Nephron (organoid): ENCODE measurements at regions not wholly inside any gene's neighbourhood (a gene's known extent, or its start where the extent isn't known, plus 50 kb on each side); places are given as distances from the start of the nearest gene placed in this dataset.

Source experiments
- H3K27ac Mint-ChIP-seq, 3 experiments: 2 replicates each; pipeline ENCODE4 v1.8.0; 2020; ENCODE audit warnings: mixed read lengths in 3 of 3, mild to moderate bottlenecking in 2 of 3, moderate library complexity in 1 of 3
- H3K27me3 Mint-ChIP-seq: 2 replicates; pipeline ENCODE4 v1.8.0; 2021; ENCODE audit warnings: low read depth, mild to moderate bottlenecking, moderate library complexity, mixed read lengths
- H3K36me3 Mint-ChIP-seq: 2 replicates; pipeline ENCODE4 v1.8.0; 2020; ENCODE audit warnings: low read depth, mixed read lengths
- H3K4me1 Mint-ChIP-seq: 2 replicates; pipeline ENCODE4 v1.8.0; 2020; ENCODE audit warnings: mixed read lengths
- H3K4me3 Mint-ChIP-seq, 3 experiments: 2 replicates each; pipeline ENCODE4 v1.8.0; 2020; ENCODE audit warnings: mild to moderate bottlenecking in 3 of 3, mixed read lengths in 3 of 3, moderate library complexity in 2 of 3
- H3K9me3 Mint-ChIP-seq: 2 replicates; pipeline ENCODE4 v1.8.0; 2020; ENCODE audit warnings: mixed read lengths
- CTCF ChIP-seq, 3 experiments: fragments of 200-600 bp; sonication (generic); IDR thresholded peaks; one replicate each; pipeline ENCODE4 v1.5.0; 2021; ENCODE audit warnings: antibody characterized with exemption in 3 of 3; ENCODE audit not compliant: unreplicated experiment in 3 of 3

GRCh38 chr9:107431461-107431860, 58.1 kb downstream of the KLF4 start:
- H3K4me3 Mint-ChIP-seq: no peak overlapping the region
- H3K27ac Mint-ChIP-seq: no peak overlapping the region
- H3K27me3 Mint-ChIP-seq: peaks cover 20% of the 10 kb centered on the region
- H3K36me3 Mint-ChIP-seq: no peaks in the 10 kb centered on the region
- TF ChIP-seq CTCF (IDR thresholded peaks at IDR 0.05; ENCODE audit: unreplicated experiment in 3 of 3): no peak
- peaks cover 7% of the 10 kb centered on the region for H3K4me1 Mint-ChIP-seq
- H3K9me3 Mint-ChIP-seq: peaks cover 3% of the 10 kb centered on the region

- Mint-ChIP-seq H3K27me3 (peaks cover 22% of the 10 kb centered on the region), H3K27ac (no peak overlapping the region), H3K9me3 (peaks cover 3% of the 10 kb centered on the region), H3K4me3 (no peak overlapping the region), H3K36me3 (no peaks in the 10 kb centered on the region), H3K4me1 (peaks cover 11% of the 10 kb centered on the region)
- TF ChIP-seq CTCF (IDR thresholded peaks at IDR 0.05; ENCODE audit: unreplicated experiment in 3 of 3): no peak
These were observed 59.5 kb downstream of the KLF4 start for GRCh38 chr9:107430071-107430470.

DNA sequence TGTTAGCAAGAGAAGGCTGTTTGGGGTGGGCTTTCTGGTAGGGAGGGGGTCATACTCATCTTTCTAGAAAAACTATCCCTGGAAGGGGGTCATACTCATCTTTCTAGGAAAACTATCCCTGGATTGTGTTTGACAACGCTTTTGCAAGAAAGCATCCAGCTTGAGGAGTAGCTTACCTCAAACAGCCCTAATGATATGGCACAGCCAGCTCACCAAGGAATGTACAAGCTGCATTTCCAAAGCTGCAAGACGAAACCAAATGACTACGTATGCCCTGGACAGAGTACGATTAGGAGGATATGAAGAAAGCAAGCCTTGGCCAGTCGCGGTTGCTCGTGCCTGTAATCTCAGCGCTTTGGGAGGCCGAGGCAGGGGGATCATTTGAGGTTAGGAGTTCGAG, 63.4 kb downstream of the KLF4 start:
- H3K4me3 Mint-ChIP-seq: no peak overlapping the region

DNA sequence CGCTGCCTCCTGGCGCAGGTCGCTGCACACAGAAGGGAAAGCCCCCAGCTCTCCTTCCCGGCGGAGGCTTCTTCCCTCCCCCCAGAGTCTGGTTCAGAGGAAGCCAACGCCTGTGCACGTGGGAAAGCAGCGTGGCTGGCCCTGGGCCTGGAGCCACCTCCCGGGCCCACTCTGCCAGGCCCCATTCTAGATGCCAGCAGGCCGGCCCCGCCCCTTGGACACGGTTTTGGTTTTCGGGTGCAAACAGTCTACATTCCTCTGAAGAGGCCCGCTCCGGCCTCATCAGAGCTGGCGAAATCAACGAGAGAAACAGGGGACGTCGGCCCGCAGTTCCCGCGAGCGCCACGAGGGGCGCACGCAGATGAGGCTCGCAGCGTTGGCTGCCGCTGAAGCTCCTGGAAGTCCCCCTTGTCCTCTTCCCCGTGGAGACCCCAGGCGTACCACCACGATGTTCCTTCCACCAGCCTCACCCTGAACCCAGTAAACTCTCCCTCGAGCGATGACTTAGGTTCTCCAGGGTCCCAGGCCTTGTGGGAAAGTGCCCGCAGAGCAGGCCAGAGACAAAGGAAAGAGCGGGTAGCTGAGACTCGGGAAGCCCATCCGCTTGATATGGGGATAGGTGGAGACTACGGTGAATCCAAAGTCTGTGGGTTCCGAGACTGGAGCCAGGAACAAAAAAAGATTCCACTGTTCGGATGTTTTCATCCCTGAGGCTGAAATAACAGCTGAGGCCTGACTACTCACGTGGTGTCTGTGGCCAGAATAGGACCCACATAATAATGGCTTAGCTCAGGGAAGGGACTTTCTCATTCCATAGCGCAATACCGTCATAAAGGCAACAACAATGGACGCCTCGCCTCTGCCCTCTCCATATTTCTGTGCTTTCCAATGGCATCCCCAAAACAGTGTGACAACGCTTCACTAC, 64.2 kb downstream of the KLF4 start:
- Mint-ChIP-seq H3K27me3 (peaks cover 19% of the 10 kb centered on the region), H3K4me3 (peak overlapping the region; percentile 46 to 71 (median 65)), H3K27ac (peak overlapping the region in 2 of 3 experiments; percentile 75 to 92), H3K36me3 (no peaks in the 10 kb centered on the region), H3K9me3 (no peaks in the 10 kb centered on the region), H3K4me1 (peaks cover 13% of the 10 kb centered on the region)
- peak; percentile 94 to 99 (median 95) for TF ChIP-seq CTCF (IDR thresholded peaks at IDR 0.05; ENCODE audit: unreplicated experiment in 3 of 3)

More for the DNA sequence above, 63.4 kb downstream of the KLF4 start:
- H3K27ac Mint-ChIP-seq: no peak overlapping the region
- no peaks in the 10 kb centered on the region for H3K9me3 Mint-ChIP-seq
- no peak for TF ChIP-seq CTCF (IDR thresholded peaks at IDR 0.05; ENCODE audit: unreplicated experiment in 3 of 3)
- peaks cover 13% of the 10 kb centered on the region for H3K4me1 Mint-ChIP-seq
- no peaks in the 10 kb centered on the region for H3K36me3 Mint-ChIP-seq
- H3K27me3 Mint-ChIP-seq: peaks cover 26% of the 10 kb centered on the region

DNA sequence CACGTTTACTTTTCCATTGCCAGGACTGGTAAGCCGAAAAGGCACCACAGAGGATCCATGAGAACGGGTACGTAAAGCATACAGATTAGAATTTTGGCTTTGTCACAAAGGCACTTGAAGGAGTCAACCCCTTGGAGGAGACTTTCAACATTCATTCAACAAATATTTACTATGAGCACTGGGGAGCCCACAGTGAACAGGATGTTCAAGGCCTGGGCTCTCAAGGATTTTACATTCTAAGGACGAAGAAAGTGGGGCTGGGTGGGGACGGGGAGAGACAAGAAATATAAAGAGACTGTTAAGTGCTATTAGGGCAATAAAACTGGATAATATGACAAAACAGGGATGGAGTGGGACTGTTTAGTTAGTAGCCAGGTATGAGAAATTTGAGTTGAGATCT, 66.0 kb downstream of the KLF4 start:
- Mint-ChIP-seq H3K27ac (no peak overlapping the region), H3K36me3 (no peaks in the 10 kb centered on the region), H3K27me3 (peaks cover 14% of the 10 kb centered on the region), H3K9me3 (no peaks in the 10 kb centered on the region), H3K4me1 (peaks cover 13% of the 10 kb centered on the region), H3K4me3 (no peak overlapping the region)
- TF ChIP-seq CTCF (IDR thresholded peaks at IDR 0.05; ENCODE audit: unreplicated experiment in 3 of 3): no peak
